Endothelial cell of umbilical vein (primary cell): ENCODE measurements at regions not wholly inside any gene's neighbourhood (a gene's known extent, or its start where the extent isn't known, plus 50 kb on each side); places are given as distances from the start of the nearest gene placed in this dataset.

Experiments
- BruUV-seq: library from RNA; stranded (reverse); fragments of 400-500 nt; replicated peaks from 2 replicates; lab custom pipeline; 2021; lab: Mats Ljungman, UMichigan
- CTCF ChIA-PET: fragments of 300-600, 350-600 bp; sonication (Branson Sonifier 250); formaldehyde crosslinking; loops from one replicate; lab custom pipeline; 2021; ENCODE audit warnings: antibody characterized with exemption, inconsistent platforms; lab: Charles Lee
- POLR2A ChIA-PET: fragments of 300-600, 350-600 bp; sonication (Branson Sonifier 250); formaldehyde crosslinking; loops from one replicate; lab custom pipeline; 2021; ENCODE audit warnings: antibody characterized with exemption, inconsistent platforms; lab: Charles Lee
- DNase-seq: peaks from one replicate; pipeline ENCODE4 v3.0.0-alpha.2; 2011; ENCODE audit warnings: low read depth, low spot score
- FAIRE-seq: peaks from 2 replicates; lab custom pipeline; 2011; peaks lifted over from hg19 to GRCh38; lab: Jason Lieb, UNC
- H2AFZ ChIP-seq: 2 replicates; pipeline ENCODE4 v1.6.0; 2012; ENCODE audit warnings: low read depth, low read length, control low read depth, inconsistent platforms
- H3K27ac ChIP-seq: 2 replicates; pipeline ENCODE4 v1.5.1; 2011; ENCODE audit warnings: low read depth, mild to moderate bottlenecking, control low read depth, low read length, moderate library complexity; ENCODE audit not compliant: insufficient read depth
- H3K27me3 ChIP-seq, 2 experiments: 2 replicates each; pipeline versions ENCODE4 v1.6.0 to v1.6.1; 2011; ENCODE audit warnings: low read length in 2 of 2, mixed read lengths in 1 of 2; ENCODE audit not compliant: control insufficient read depth in 2 of 2, insufficient read depth in 2 of 2
- H3K36me3 ChIP-seq, 2 experiments: 2 replicates in 1 of 2; 3 replicates in 1 of 2; pipeline ENCODE4 v1.5.1; 2011; ENCODE audit warnings: low read length in 2 of 2, mild to moderate bottlenecking in 1 of 2, moderate library complexity in 1 of 2; ENCODE audit not compliant: control insufficient read depth in 2 of 2, insufficient read depth in 2 of 2; ENCODE audit errors: extremely low read depth in 1 of 2
- H3K4me1 ChIP-seq: 3 replicates; pipeline ENCODE4 v1.5.1; 2011; ENCODE audit warnings: mild to moderate bottlenecking, low read length; ENCODE audit not compliant: control insufficient read depth, insufficient read depth; ENCODE audit errors: extremely low read depth
- H3K4me2 ChIP-seq: 2 replicates; pipeline ENCODE4 v1.6.1; 2011; ENCODE audit warnings: low read length, control low read depth, mixed read lengths; ENCODE audit not compliant: insufficient read depth
- H3K4me3 ChIP-seq, 3 experiments: fragments of 200-600 bp in 1 of 3; sonication (generic), shearing (Covaris generic) in 1 of 3; replicated peaks in 1 of 3; 2 replicates each; pipeline ENCODE4 v1.5.1; 2011 to 2016; ENCODE audit warnings: control low read depth in 3 of 3, low read length in 3 of 3, mild to moderate bottlenecking in 2 of 3, inconsistent platforms in 1 of 3, low read depth in 1 of 3, moderate library complexity in 1 of 3; ENCODE audit not compliant: insufficient read depth in 1 of 3
- H3K79me2 ChIP-seq: 2 replicates; pipeline ENCODE4 v1.6.0; 2012; ENCODE audit warnings: low read length, inconsistent platforms; ENCODE audit not compliant: control insufficient read depth, insufficient read depth
- H3K9ac ChIP-seq: replicated peaks from 2 replicates; pipeline ENCODE3; 2011; ENCODE audit warnings: low read length, control low read depth; ENCODE audit not compliant: insufficient read depth; ENCODE audit errors: extremely low read depth
- H3K9me1 ChIP-seq: replicated peaks from 3 replicates; pipeline ENCODE4 v1.6.0; 2011; ENCODE audit warnings: mild to moderate bottlenecking, low read length; ENCODE audit not compliant: control insufficient read depth, insufficient read depth; ENCODE audit errors: extremely low read depth
- H3K9me3 ChIP-seq: replicated peaks from 2 replicates; pipeline ENCODE4 v1.5.1; 2012; ENCODE audit warnings: low read length, inconsistent platforms; ENCODE audit not compliant: control insufficient read depth, insufficient read depth
- H4K20me1 ChIP-seq: replicated peaks from 2 replicates; pipeline ENCODE3; 2011; ENCODE audit warnings: mild to moderate bottlenecking, low read length; ENCODE audit not compliant: control insufficient read depth, insufficient read depth; ENCODE audit errors: extremely low read depth
- CTCF ChIP-seq, 2 donors: IDR thresholded peaks; 1 replicate in 1 of 2; 2 replicates in 1 of 2; pipeline ENCODE4 v1.5.1; 2011; ENCODE audit warnings: low read length in 2 of 2, mild to moderate bottlenecking in 2 of 2, moderate library complexity in 2 of 2, control low read depth in 1 of 2, inconsistent platforms in 1 of 2, low read depth in 1 of 2; ENCODE audit not compliant: insufficient read depth in 1 of 2; ENCODE audit errors: extremely low read depth in 1 of 2
- EZH2 ChIP-seq: IDR thresholded peaks from 2 replicates; pipeline ENCODE4 v1.6.1; 2012; ENCODE audit warnings: borderline replicate concordance, low read depth, mild to moderate bottlenecking, moderate library complexity, low read length, inconsistent platforms; ENCODE audit not compliant: severe bottlenecking
- FOS ChIP-seq: IDR thresholded peaks from 2 replicates; pipeline ENCODE4 v1.6.1; 2011; ENCODE audit warnings: mild to moderate bottlenecking, low read length, moderate library complexity, borderline replicate concordance; ENCODE audit not compliant: insufficient read depth
- GATA2 ChIP-seq: IDR thresholded peaks from 2 replicates; pipeline ENCODE4 v1.7.0; 2011; ENCODE audit warnings: low read depth, mild to moderate bottlenecking, moderate library complexity, mixed read lengths, low read length; ENCODE audit not compliant: insufficient read length, insufficient read depth
- JUN ChIP-seq: IDR thresholded peaks from 2 replicates; pipeline ENCODE4 v1.6.1; 2011; ENCODE audit warnings: borderline replicate concordance, low read depth; ENCODE audit not compliant: insufficient read length, insufficient read depth
- MAX ChIP-seq: IDR thresholded peaks from 2 replicates; pipeline ENCODE4 v1.6.1; 2011; ENCODE audit not compliant: insufficient read depth, insufficient read length
- POLR2AphosphoS5 ChIP-seq: IDR thresholded peaks from 2 replicates; pipeline ENCODE4 v1.6.1; 2012; ENCODE audit warnings: low read depth, mild to moderate bottlenecking, control low read depth, low read length, moderate library complexity; ENCODE audit not compliant: insufficient read depth
- dilution Hi-C: fragments of 300-500 bp; cut with MboI; formaldehyde crosslinking; loops from one replicate; pipeline ENCODE4 v1.15.0; 2019; ENCODE audit warnings: low sequenced_read_pairs; ENCODE audit not compliant: extremely low pct_ligation_motif_present
- intact Hi-C: fragments of 100-400 bp; cut with micrococcal nuclease; formaldehyde crosslinking; loops from one replicate; pipeline ENCODE4 v1.10.0; 2022

GRCh38 chr10:11667756-11668155 is 56.3 kb upstream of the USP6NL start:
- FAIRE-seq = no peak
- Histone ChIP-seq H3K9ac (no peak overlapping the region), H3K9me1 (no peaks in the 10 kb centered on the region), H3K79me2 (no peaks in the 10 kb centered on the region), H4K20me1 (no peaks in the 10 kb centered on the region), H3K36me3 (no peaks in the 10 kb centered on the region), H3K27ac (no peak overlapping the region), H3K4me1 (no peaks in the 10 kb centered on the region), H3K9me3 (no peaks in the 10 kb centered on the region), H3K4me2 (no peak overlapping the region), H3K4me3 (no peak overlapping the region), H3K27me3 (peaks cover 5 to 7% of the 10 kb centered on the region in 2 experiments), H2AFZ (no peak overlapping the region)
- BruUV-seq = no TSS peak
- intact Hi-C loops = no loop called here
- dilution Hi-C loops = no loop called here
- ChIA-PET CTCF (no interaction called here), POLR2A (no interaction called here)
- TF ChIP-seq CTCF (IDR thresholded peaks at IDR 0.05; ENCODE audit: extremely low read depth in 1 of 2, insufficient read depth in 1 of 2, low read depth in 1 of 2, low read length in 2 of 2) (no peak), POLR2AphosphoS5 (no peak), FOS (no peak), EZH2 (no peak), GATA2 (no peak), MAX (no peak), JUN (no peak)
- DNase-seq = no peak
